Esophagus mucosa (tissue), 1 donor: ENCODE measurements at regions not wholly inside any gene's neighbourhood (a gene's known extent, or its start where the extent isn't known, plus 50 kb on each side); places are given as distances from the start of the nearest gene placed in this dataset.
A peak's percentile ranks its signal among the peaks of the same experiment; 100 is the strongest.
"Not testable (repeated sequence)": the region's sequence is repeated elsewhere in the genome, so short reads cannot be mapped to it uniquely, and the experiment has no call there.

Experiments
- ATAC-seq: fragments of 200-7000 bp; cut with Tn5 transposase; one replicate; pipeline ENCODE4 v1.9.1; 2020
- donor health status: DM: yes; HTN: yes; CAD: no.

GRCh38 chr1:228994676-228995594 lies 259.7 kb downstream of the RHOU start:
- no peak for ATAC-seq

GRCh38 chr1:228996281-228996680 lies 261.0 kb downstream of the RHOU start:
- no peak for ATAC-seq

- ATAC-seq = no peak
Measured at GRCh38 chr1:228997721-228998144, 262.5 kb downstream of the RHOU start.

GRCh38 chr1:228998179-228998578 lies 262.9 kb downstream of the RHOU start:
- ATAC-seq = no peak

GRCh38 chr1:228999446-229000170 lies 264.3 kb downstream of the RHOU start:
- no peak for ATAC-seq

GRCh38 chr1:229000187-229000586 lies 264.9 kb downstream of the RHOU start:
- ATAC-seq = no peak

GRCh38 chr1:229001467-229002011 lies 266.3 kb downstream of the RHOU start:
- no peak for ATAC-seq

- no peak for ATAC-seq
Measured at GRCh38 chr1:229002037-229002436, 266.8 kb downstream of the RHOU start.

- no peak for ATAC-seq
Measured at GRCh38 chr1:229002451-229002960, 267.2 kb downstream of the RHOU start.

GRCh38 chr1:229003233-229004031 lies 267.5 kb upstream of the RAB4A start:
- no peak for ATAC-seq

- ATAC-seq = no peak
Measured at GRCh38 chr1:229004066-229004833, 266.7 kb upstream of the RAB4A start.

- no peak for ATAC-seq
Measured at GRCh38 chr1:229005097-229005496, 265.8 kb upstream of the RAB4A start.

- no peak for ATAC-seq
Measured at GRCh38 chr1:229005556-229005955, 265.4 kb upstream of the RAB4A start.

- ATAC-seq = peak; percentile 93
Measured at GRCh38 chr1:229006121-229006870, 264.6 kb upstream of the RAB4A start.

GRCh38 chr1:229007167-229007566 lies 263.7 kb upstream of the RAB4A start:
- no peak for ATAC-seq

GRCh38 chr1:229007701-229008100 lies 263.2 kb upstream of the RAB4A start:
- no peak for ATAC-seq

- not testable (repeated sequence) for ATAC-seq
Measured at GRCh38 chr1:229008347-229008746, 262.6 kb upstream of the RAB4A start.

- ATAC-seq = no peak
Measured at GRCh38 chr1:229011022-229011421, 259.9 kb upstream of the RAB4A start.

- ATAC-seq = no peak
Measured at GRCh38 chr1:229012823-229013222, 258.1 kb upstream of the RAB4A start.

- ATAC-seq = no peak
Measured at GRCh38 chr1:229013981-229014380, 256.9 kb upstream of the RAB4A start.

GRCh38 chr1:229015806-229016205 lies 255.1 kb upstream of the RAB4A start:
- no peak for ATAC-seq
